NCI-H2029 (cell line): ENCODE measurements at regions not wholly inside any gene's neighbourhood (a gene's known extent, or its start where the extent isn't known, plus 50 kb on each side); places are given as distances from the start of the nearest gene placed in this dataset.
"Not testable (repeated sequence)": the region's sequence is repeated elsewhere in the genome, so short reads cannot be mapped to it uniquely, and the experiment has no call there.

Source experiments
- DNase-seq: peaks from one replicate; lab custom pipeline; 2025; lab: John Stamatoyannopoulos, UW

DNA sequence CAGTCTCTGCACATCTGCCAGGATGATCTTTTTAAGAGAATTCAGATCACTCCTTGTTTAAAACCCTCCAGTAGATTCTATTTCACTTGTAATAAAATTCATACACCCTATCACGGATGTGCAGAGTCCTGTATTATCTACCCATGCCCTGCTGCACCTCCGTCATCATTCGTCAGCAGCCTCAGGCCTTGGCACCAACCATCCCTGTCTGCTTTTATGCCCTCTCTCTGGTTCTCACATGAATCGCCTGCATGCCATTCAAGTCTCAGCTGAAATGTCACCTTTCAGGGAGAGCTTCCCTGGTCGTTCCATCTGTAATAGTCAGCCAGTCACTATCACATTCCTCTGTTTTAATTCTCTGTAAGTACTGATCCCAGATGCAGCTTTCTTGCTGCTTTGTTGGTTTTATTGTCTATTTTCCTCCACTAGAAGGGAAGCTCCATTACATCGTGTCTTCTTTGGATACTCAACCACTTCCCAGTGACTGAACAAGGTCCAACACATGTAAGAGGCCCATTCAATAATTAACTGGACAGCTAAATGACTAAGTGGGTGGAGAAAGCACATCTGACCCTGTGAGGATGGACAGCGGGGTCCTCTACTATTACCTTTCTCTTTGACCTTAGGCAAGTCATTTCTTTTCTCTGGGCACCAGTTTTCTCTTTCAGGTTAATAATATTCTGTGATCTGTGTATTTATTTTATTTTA is 81.2 kb upstream of the GOT2 start:
- no peak for DNase-seq

- no peak for DNase-seq
Observed at GRCh38 chr16:58814348-58814801, 80.3 kb upstream of the GOT2 start.

GRCh38 chr16:58809213-58809612 is 75.1 kb upstream of the GOT2 start:
- DNase-seq = no peak

- DNase-seq = no peak
Observed at GRCh38 chr16:58807276-58807675, 73.2 kb upstream of the GOT2 start.

- DNase-seq = no peak
Observed at GRCh38 chr16:58801838-58802237, 67.7 kb upstream of the GOT2 start.

DNA sequence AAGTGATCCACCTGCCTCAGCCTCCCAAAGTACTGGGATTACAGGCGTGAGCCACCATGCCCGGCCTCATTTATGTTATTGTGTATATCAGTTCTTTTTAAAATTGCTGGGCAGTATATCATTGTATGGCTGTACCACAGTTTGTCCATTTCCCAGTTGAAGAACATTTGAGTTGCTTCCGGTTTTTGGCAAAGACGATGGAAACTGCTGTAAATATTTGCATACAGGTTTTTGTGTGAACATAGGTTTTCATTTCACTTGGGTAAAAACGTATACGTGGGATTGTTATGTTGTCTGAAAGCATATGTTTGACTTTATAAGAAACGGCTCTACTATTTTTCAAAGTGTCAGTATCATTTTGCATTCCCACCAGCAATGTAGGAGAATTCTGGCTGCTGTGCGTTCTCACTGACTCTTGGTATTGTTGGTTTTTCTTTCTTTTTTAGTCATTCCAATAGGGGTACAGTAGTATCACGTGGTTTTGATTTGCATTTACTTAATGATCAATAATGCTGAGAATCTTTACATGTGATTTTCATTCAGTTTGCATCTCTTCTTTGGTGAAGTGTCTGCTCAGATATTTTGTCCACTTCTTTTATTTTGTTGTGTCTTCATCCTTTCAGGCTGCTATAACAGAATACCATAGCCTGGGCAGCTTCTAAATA is 63.2 kb upstream of the GOT2 start:
- DNase-seq = no peak

DNA sequence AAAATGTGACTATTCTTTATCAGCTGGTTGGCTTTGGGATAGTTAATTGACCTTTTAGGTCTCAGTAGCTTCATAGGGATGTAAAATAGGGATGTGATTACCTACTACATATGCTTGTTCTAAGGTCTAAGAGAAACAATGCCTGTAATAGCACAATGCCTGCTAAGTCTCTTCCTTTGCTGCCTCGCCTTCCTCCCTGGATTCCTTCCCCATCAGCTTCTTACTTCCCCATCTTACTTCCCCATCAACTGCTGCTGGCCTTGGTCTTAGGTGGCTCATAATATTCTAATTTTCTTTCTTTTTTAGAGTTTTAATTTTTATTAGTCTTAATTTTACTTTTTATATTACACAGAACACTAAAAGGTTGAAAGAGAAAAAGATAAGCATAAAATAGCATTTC is 59.2 kb upstream of the GOT2 start:
- no peak for DNase-seq

GRCh38 chr16:58792188-58792587 is 58.1 kb upstream of the GOT2 start:
- no peak for DNase-seq

DNA sequence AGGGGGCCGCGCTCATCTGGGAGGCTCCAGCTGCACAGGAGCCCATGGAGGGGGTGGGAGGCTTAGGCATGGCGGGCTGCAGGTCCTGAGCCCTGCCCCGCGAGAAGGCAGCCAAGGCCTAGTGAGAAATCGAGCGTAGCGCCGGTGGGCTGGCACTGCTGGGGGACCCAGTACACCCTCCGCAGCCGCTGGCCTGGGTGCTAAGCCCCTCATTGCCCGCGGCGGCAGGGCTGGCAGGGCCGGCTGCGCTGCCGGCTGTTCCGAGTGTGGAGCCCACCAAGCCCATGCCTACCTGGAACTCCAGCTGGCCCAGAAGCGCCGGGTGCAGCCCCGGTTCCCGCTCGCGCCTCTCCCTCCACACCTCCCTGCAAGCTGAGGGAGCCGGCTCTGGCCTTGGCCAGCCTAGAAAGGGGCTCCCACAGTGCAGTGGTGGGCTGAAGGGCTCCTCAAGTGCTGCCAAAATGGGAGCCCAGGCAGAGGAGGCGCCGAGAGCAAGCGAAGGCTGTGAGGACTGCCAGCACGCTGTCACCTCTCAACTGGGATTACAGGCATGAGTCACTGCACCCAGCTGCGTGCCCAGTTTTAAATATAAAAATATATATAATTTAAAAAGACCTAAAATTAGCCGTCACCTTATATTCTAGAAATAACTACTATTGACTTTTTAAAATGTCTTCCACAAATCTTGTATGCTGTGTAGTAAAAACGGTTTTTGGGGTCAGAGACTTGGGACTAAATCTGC is 56.9 kb upstream of the GOT2 start:
- DNase-seq = not testable (repeated sequence)

DNA sequence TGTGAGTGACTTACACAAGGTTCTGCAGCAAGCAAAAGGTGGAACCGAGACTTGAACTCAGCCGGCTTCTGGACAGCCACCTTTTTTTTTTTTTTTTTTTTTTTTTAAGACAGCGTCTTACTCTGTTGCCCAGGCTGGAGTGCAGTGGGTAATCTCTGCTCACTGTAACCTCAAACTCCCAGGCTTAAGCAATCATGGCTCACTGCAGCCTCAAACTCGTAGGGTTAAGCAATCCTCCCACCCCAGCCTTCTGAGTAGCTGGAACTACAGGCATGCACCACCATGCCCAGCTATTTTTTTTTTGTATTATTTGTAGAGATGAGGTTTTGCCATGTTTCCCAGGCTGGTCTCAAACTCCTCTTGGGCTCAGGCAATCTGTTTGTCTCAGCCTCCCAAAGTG is 55.2 kb upstream of the GOT2 start:
- DNase-seq = no peak
